NCI-H748 (cell line): ENCODE measurements at regions not wholly inside any gene's neighbourhood (a gene's known extent, or its start where the extent isn't known, plus 50 kb on each side); places are given as distances from the start of the nearest gene placed in this dataset.
A peak's percentile ranks its signal among the peaks of the same experiment; 100 is the strongest.

Experiments used
- DNase-seq: peaks from one replicate; lab custom pipeline; 2025; ENCODE audit not compliant: unreplicated experiment; lab: John Stamatoyannopoulos, UW

GRCh38 chr6:14187406-14187805 lies 69.8 kb downstream of the CD83 start:
- no peak for DNase-seq

GRCh38 chr6:14189074-14189473 lies 71.5 kb downstream of the CD83 start:
- DNase-seq = no peak

GRCh38 chr6:14190191-14190928 lies 72.8 kb downstream of the CD83 start:
- DNase-seq = no peak

GRCh38 chr6:14190929-14191224 lies 73.3 kb downstream of the CD83 start:
- DNase-seq = no peak

GRCh38 chr6:14191761-14192160 lies 74.2 kb downstream of the CD83 start:
- DNase-seq = no peak

GRCh38 chr6:14192216-14192788 lies 74.7 kb downstream of the CD83 start:
- no peak for DNase-seq

GRCh38 chr6:14193524-14193923 lies 76.0 kb downstream of the CD83 start:
- no peak for DNase-seq

- no peak for DNase-seq
Measured at GRCh38 chr6:14194483-14194882, 76.9 kb downstream of the CD83 start.

GRCh38 chr6:14194976-14195375 lies 77.4 kb downstream of the CD83 start:
- no peak for DNase-seq

- DNase-seq = no peak
Measured at GRCh38 chr6:14196026-14196425, 78.5 kb downstream of the CD83 start.

- no peak for DNase-seq
Measured at GRCh38 chr6:14197118-14197517, 79.5 kb downstream of the CD83 start.

- no peak for DNase-seq
Measured at GRCh38 chr6:14200047-14200446, 82.5 kb downstream of the CD83 start.

- no peak for DNase-seq
Measured at GRCh38 chr6:14202947-14203346, 85.4 kb downstream of the CD83 start.

GRCh38 chr6:14206391-14206790 lies 88.8 kb downstream of the CD83 start:
- DNase-seq = no peak

- no peak for DNase-seq
Measured at GRCh38 chr6:14207448-14207847, 89.9 kb downstream of the CD83 start.

- DNase-seq = no peak
Measured at GRCh38 chr6:14209000-14209399, 91.4 kb downstream of the CD83 start.

- DNase-seq = no peak
Measured at GRCh38 chr6:14210077-14210476, 92.5 kb downstream of the CD83 start.

GRCh38 chr6:14210663-14211561 lies 93.3 kb downstream of the CD83 start:
- DNase-seq = peak; percentile 98

GRCh38 chr6:14211562-14211942 lies 94.0 kb downstream of the CD83 start:
- peak; percentile 89 for DNase-seq

- DNase-seq = no peak
Measured at GRCh38 chr6:14212020-14212419, 94.4 kb downstream of the CD83 start.

GRCh38 chr6:14212632-14213031 lies 95.1 kb downstream of the CD83 start:
- DNase-seq = no peak
